AG04450 (cell line): ENCODE measurements at regions not wholly inside any gene's neighbourhood (a gene's known extent, or its start where the extent isn't known, plus 50 kb on each side); places are given as distances from the start of the nearest gene placed in this dataset.

Experiments used
- CTCF ChIA-PET: fragments of 300-600, 350-600 bp; formaldehyde crosslinking; extraction: SDS; loops from one replicate; lab custom pipeline; 2022; ENCODE audit warnings: antibody characterized with exemption, inconsistent platforms; lab: Charles Lee
- POLR2A ChIA-PET: fragments of 350-600 bp; formaldehyde crosslinking; extraction: SDS; loops from one replicate; lab custom pipeline; 2021; ENCODE audit warnings: antibody characterized with exemption, inconsistent platforms; lab: Yijun Ruan, JAX
- DNase-seq: peaks from one replicate; pipeline ENCODE4 v3.0.0-alpha.2; 2011; ENCODE audit warnings: low read depth, low spot score
- H3K27ac ChIP-seq: one replicate; pipeline ENCODE4 v1.5.1; 2012; ENCODE audit warnings: low read depth, low read length, control low read depth
- H3K27me3 ChIP-seq: one replicate; pipeline ENCODE4 v1.6.0; 2012; ENCODE audit warnings: low read length; ENCODE audit not compliant: control insufficient read depth, insufficient read depth
- H3K4me3 ChIP-seq: 2 replicates; pipeline ENCODE4 v1.5.1; 2011; ENCODE audit warnings: mild to moderate bottlenecking, low read depth, low read length, control low read depth
- H3K9me3 ChIP-seq: 2 replicates; pipeline ENCODE4 v1.5.1; 2012; ENCODE audit warnings: low read length; ENCODE audit not compliant: control insufficient read depth, insufficient read depth
- CTCF ChIP-seq: IDR thresholded peaks from 2 replicates; pipeline ENCODE4 v1.5.1; 2011; ENCODE audit warnings: low read depth, low read length, control low read depth, inconsistent platforms

- CTCF ChIA-PET: no interaction called here
- Histone ChIP-seq H3K27me3 (no peaks in the 10 kb centered on the region), H3K9me3 (peaks cover 78% of the 10 kb centered on the region), H3K4me3 (no peak overlapping the region), H3K27ac (no peak overlapping the region)
- POLR2A ChIA-PET: no interaction called here
- no peak for TF ChIP-seq CTCF
- DNase-seq: no peak
Measured at GRCh38 chr10:131018886-131019500, 292.5 kb downstream of the TCERG1L start.

- no peaks in the 10 kb centered on the region for H3K27me3 ChIP-seq
- no peak overlapping the region for H3K4me3 ChIP-seq
- H3K9me3 ChIP-seq: peaks cover 80% of the 10 kb centered on the region
- no peak for DNase-seq
- no peak for TF ChIP-seq CTCF
- ChIA-PET CTCF (no interaction called here), POLR2A (no interaction called here)
- H3K27ac ChIP-seq: no peak overlapping the region
Measured at GRCh38 chr10:131019696-131020095, 291.8 kb downstream of the TCERG1L start.

- Histone ChIP-seq H3K4me3 (no peak overlapping the region), H3K27me3 (no peaks in the 10 kb centered on the region), H3K27ac (no peak overlapping the region), H3K9me3 (peaks cover 84% of the 10 kb centered on the region)
- CTCF ChIA-PET: no interaction called here
- POLR2A ChIA-PET: no interaction called here
- no peak for TF ChIP-seq CTCF
- DNase-seq: no peak
Measured at GRCh38 chr10:131020775-131021174, 290.7 kb downstream of the TCERG1L start.

GRCh38 chr10:131021246-131021895, 290.1 kb downstream of the TCERG1L start:
- Histone ChIP-seq H3K4me3 (no peak overlapping the region), H3K9me3 (peaks cover 89% of the 10 kb centered on the region), H3K27ac (no peak overlapping the region), H3K27me3 (no peaks in the 10 kb centered on the region)
- POLR2A ChIA-PET: no interaction called here
- no peak for TF ChIP-seq CTCF
- CTCF ChIA-PET: no interaction called here
- no peak for DNase-seq

GRCh38 chr10:131021969-131022368, 289.6 kb downstream of the TCERG1L start:
- Histone ChIP-seq H3K27me3 (no peaks in the 10 kb centered on the region), H3K9me3 (peaks cover 93% of the 10 kb centered on the region), H3K4me3 (no peak overlapping the region), H3K27ac (no peak overlapping the region)
- CTCF ChIA-PET: no interaction called here
- TF ChIP-seq CTCF: no peak
- POLR2A ChIA-PET: no interaction called here
- no peak for DNase-seq
